Spinal cord (tissue), 9 donors: ENCODE measurements at regions not wholly inside any gene's neighbourhood (a gene's known extent, or its start where the extent isn't known, plus 50 kb on each side); places are given as distances from the start of the nearest gene placed in this dataset.

ENCODE experiments used
- DNase-seq, 6 donors: peaks; one replicate each; pipeline versions ENCODE4 v3.0.0 to v3.0.0-alpha.2; 2013 to 2015; ENCODE audit warnings: low spot score in 6 of 6, low read depth in 4 of 6
- H3K27ac ChIP-seq: one replicate; pipeline ENCODE4 v1.5.1; 2013; ENCODE audit warnings: low read depth, low read length, control low read depth
- H3K27me3 ChIP-seq: one replicate; pipeline ENCODE4 v1.6.1; 2013; ENCODE audit warnings: low read length; ENCODE audit not compliant: control insufficient read depth, insufficient read depth
- H3K36me3 ChIP-seq: one replicate; pipeline ENCODE4 v1.6.1; 2013; ENCODE audit warnings: low read length; ENCODE audit not compliant: control insufficient read depth, insufficient read depth
- H3K4me1 ChIP-seq: one replicate; pipeline ENCODE4 v1.6.1; 2013; ENCODE audit warnings: low read length; ENCODE audit not compliant: control insufficient read depth, insufficient read depth
- H3K4me3 ChIP-seq: one replicate; pipeline ENCODE4 v1.5.1; 2013; ENCODE audit warnings: low read depth, low read length, control low read depth
- H3K9me3 ChIP-seq: one replicate; pipeline ENCODE4 v1.6.1; 2013; ENCODE audit warnings: low read length; ENCODE audit not compliant: control insufficient read depth, insufficient read depth
- WGBS: methylation state at CpG from one replicate; pipeline ENCODE4 v1.1.5; 2013; ENCODE audit warnings: missing lambda C conversion rate; ENCODE audit not compliant: insufficient coverage; 5-methylcytosine and 5-hydroxymethylcytosine counted together
- donor health status: healthy.

GRCh38 chr2:129482626-129483025 is 496.8 kb upstream of the RAB6C start:
- WGBS, result 100% methylated on average over 5 of the region's 6 CpGs
- H3K27ac ChIP-seq, result no peak overlapping the region
- no peaks in the 10 kb centered on the region for H3K27me3 ChIP-seq
- no peaks in the 10 kb centered on the region for H3K9me3 ChIP-seq
- H3K36me3 ChIP-seq, result no peaks in the 10 kb centered on the region
- H3K4me1 ChIP-seq, result peaks cover 7% of the 10 kb centered on the region
- no peak for DNase-seq
- H3K4me3 ChIP-seq, result no peak overlapping the region

- Histone ChIP-seq H3K27ac (no peak overlapping the region), H3K36me3 (no peaks in the 10 kb centered on the region), H3K4me3 (no peak overlapping the region), H3K4me1 (peaks cover 7% of the 10 kb centered on the region), H3K27me3 (no peaks in the 10 kb centered on the region), H3K9me3 (no peaks in the 10 kb centered on the region)
- peak in 1 of 6 donors; percentile 49 for DNase-seq
- 78% methylated on average over 4 of the region's 4 CpGs for WGBS
Measured at GRCh38 chr2:129483366-129483765, 496.1 kb upstream of the RAB6C start.

- Histone ChIP-seq H3K9me3 (no peaks in the 10 kb centered on the region), H3K4me3 (no peak overlapping the region), H3K27me3 (no peaks in the 10 kb centered on the region), H3K27ac (no peak overlapping the region), H3K4me1 (peaks cover 7% of the 10 kb centered on the region), H3K36me3 (no peaks in the 10 kb centered on the region)
- WGBS, result 65% methylated on average over 10 of the region's 10 CpGs
- no peak for DNase-seq
Measured at GRCh38 chr2:129484999-129485897, 494.2 kb upstream of the RAB6C start.

GRCh38 chr2:129488376-129488775 is 491.1 kb upstream of the RAB6C start:
- Histone ChIP-seq H3K27ac (no peak overlapping the region), H3K4me1 (peaks cover 8% of the 10 kb centered on the region), H3K36me3 (no peaks in the 10 kb centered on the region), H3K9me3 (no peaks in the 10 kb centered on the region), H3K27me3 (no peaks in the 10 kb centered on the region), H3K4me3 (no peak overlapping the region)
- WGBS, result 89% methylated on average over 4 of the region's 4 CpGs
- DNase-seq, result peak in 1 of 6 donors; percentile 83

GRCh38 chr2:129490641-129491040 is 488.8 kb upstream of the RAB6C start:
- Histone ChIP-seq H3K4me3 (no peak overlapping the region), H3K27me3 (no peaks in the 10 kb centered on the region), H3K27ac (no peak overlapping the region), H3K4me1 (peaks cover 4% of the 10 kb centered on the region), H3K9me3 (no peaks in the 10 kb centered on the region), H3K36me3 (no peaks in the 10 kb centered on the region)
- peak in 2 of 6 donors; percentile 28 to 67 for DNase-seq
- 62% methylated on average over 6 of the region's 7 CpGs for WGBS

- no peak for DNase-seq
- Histone ChIP-seq H3K9me3 (no peaks in the 10 kb centered on the region), H3K4me3 (no peak overlapping the region), H3K36me3 (no peaks in the 10 kb centered on the region), H3K4me1 (peaks cover 4% of the 10 kb centered on the region), H3K27ac (no peak overlapping the region), H3K27me3 (no peaks in the 10 kb centered on the region)
- no CpG with 5 or more reads among the region's 2 CpGs for WGBS
Measured at GRCh38 chr2:129491308-129491707, 488.2 kb upstream of the RAB6C start.

- no peaks in the 10 kb centered on the region for H3K27me3 ChIP-seq
- DNase-seq, result peak in 1 of 6 donors; percentile 44
- 89% methylated on average over 3 of the region's 4 CpGs for WGBS
Measured at GRCh38 chr2:129492548-129492947, 486.9 kb upstream of the RAB6C start.

GRCh38 chr2:129499747-129500146 is 479.7 kb upstream of the RAB6C start:
- Histone ChIP-seq H3K4me3 (no peak overlapping the region), H3K4me1 (no peaks in the 10 kb centered on the region), H3K27me3 (no peaks in the 10 kb centered on the region), H3K27ac (no peak overlapping the region), H3K9me3 (peaks cover 2% of the 10 kb centered on the region), H3K36me3 (no peaks in the 10 kb centered on the region)
- DNase-seq, result no peak
- 89% methylated on average over 1 of the region's 2 CpGs for WGBS

More at GRCh38 chr2:129492548-129492947, 486.9 kb upstream of the RAB6C start:
- H3K4me1 ChIP-seq, result peaks cover 4% of the 10 kb centered on the region
- H3K9me3 ChIP-seq, result no peaks in the 10 kb centered on the region
- H3K4me3 ChIP-seq, result no peak overlapping the region
- no peak overlapping the region for H3K27ac ChIP-seq
- H3K36me3 ChIP-seq, result no peaks in the 10 kb centered on the region

GRCh38 chr2:129502781-129503180 is 476.7 kb upstream of the RAB6C start:
- Histone ChIP-seq H3K27ac (no peak overlapping the region), H3K27me3 (no peaks in the 10 kb centered on the region), H3K36me3 (no peaks in the 10 kb centered on the region), H3K4me3 (no peak overlapping the region), H3K4me1 (no peaks in the 10 kb centered on the region), H3K9me3 (peaks cover 2% of the 10 kb centered on the region)
- no peak for DNase-seq
- WGBS, result 48% methylated on average over 3 of the region's 4 CpGs

- Histone ChIP-seq H3K27ac (no peak overlapping the region), H3K36me3 (no peaks in the 10 kb centered on the region), H3K4me3 (no peak overlapping the region), H3K9me3 (peaks cover 2% of the 10 kb centered on the region), H3K4me1 (no peaks in the 10 kb centered on the region), H3K27me3 (no peaks in the 10 kb centered on the region)
- no CpG with 5 or more reads among the region's 3 CpGs for WGBS
- DNase-seq, result peak in 1 of 6 donors; percentile 33
Measured at GRCh38 chr2:129504646-129505045, 474.8 kb upstream of the RAB6C start.
